ENCODE measurements at regions not wholly inside any gene's neighbourhood (a gene's known extent, or its start where the extent isn't known, plus 50 kb on each side); places are given as distances from the start of the nearest gene placed in this dataset.

- ATAC-seq = peak; percentile 53
- no TSS peak for BruUV-seq (replicated peaks)
- no peak for FAIRE-seq
- Histone ChIP-seq H3K4me3 (no peak overlapping the region), H3K4me2 (ENCODE audit: control insufficient read depth, insufficient read depth) (no peak overlapping the region), H3K9me3 (replicated peaks; ENCODE audit: control insufficient read depth, insufficient read depth, low read length) (peaks cover 2% of the 10 kb centered on the region; the same call in 1 of the 3 replicates), H4K20me1 (ENCODE audit: control insufficient read depth, insufficient read depth) (no peaks in the 10 kb centered on the region), H3K36me3 (ENCODE audit: control insufficient read depth in 2 of 2, insufficient read depth in 2 of 2, low read length in 1 of 2) (no peaks in the 10 kb centered on the region), H3K9ac (ENCODE audit: control insufficient read depth, insufficient read depth, low read length) (no peak overlapping the region), H3K79me2 (ENCODE audit: control insufficient read depth, insufficient read depth, low read length) (no peaks in the 10 kb centered on the region), H3K27ac (ENCODE audit: control insufficient read depth, insufficient read depth) (no peak overlapping the region), H3K4me1 (ENCODE audit: control insufficient read depth, insufficient read depth, low read length) (no peaks in the 10 kb centered on the region), H2AFZ (ENCODE audit: control insufficient read depth, low read depth, low read length) (no peak overlapping the region), H3K27me3 (replicated peaks in 1 of 2; ENCODE audit: control insufficient read depth in 2 of 2, insufficient read depth in 2 of 2, low read length in 1 of 2) (no peaks in the 10 kb centered on the region)
- RAD21 ChIA-PET (ENCODE audit: unreplicated experiment) = interaction anchor here (1.4 to 1.5 kb wide), 2 partner anchors 19 to 54 kb away, joined by 3 read pairs; no protein-coding TSS in a partner anchor
- no peak for DNase-seq (ENCODE audit: low read depth, low spot score)
- 0% methylated on average over 2 of the region's 2 CpGs for WGBS (ENCODE audit: insufficient coverage, insufficient replicate concordance, low lambda C conversion rate, missing lambda C conversion rate)
- POLR2A ChIA-PET = interaction anchor here (0.6 to 1.3 kb wide), 2 partner anchors 139 to 1184 kb away, joined by 3 to 4 read pairs; no protein-coding TSS in a partner anchor
- intact Hi-C loops (cut with micrococcal nuclease; ENCODE audit: unreplicated experiment) (no loop called here), in situ Hi-C loops (cut with MboI) (no loop called here)
- no peak for TF ChIP-seq CHD1 (IDR thresholded peaks at IDR 0.05; ENCODE audit: low read depth, low read length)
- peak; percentile 87 for TF ChIP-seq PKNOX1 (IDR thresholded peaks at IDR 0.05)
- no peak for TF ChIP-seq DPF2 (IDR thresholded peaks at IDR 0.05)
- no peak for TF ChIP-seq ZNF217 (IDR thresholded peaks at IDR 0.05)
- peak; percentile 75 for TF ChIP-seq PBX3 (IDR thresholded peaks at IDR 0.05; ENCODE audit: insufficient replicate concordance, low read depth, low read length)
- no peak for TF ChIP-seq CHD4 (IDR thresholded peaks at IDR 0.05)
- SMC1A ChIA-PET (ENCODE audit: uncharacterized antibody, unreplicated experiment) = interaction anchor here (0.9 to 1.9 kb wide), 5 partner anchors 11 to 112 kb away, joined by 3 to 5 read pairs (median 3); no protein-coding TSS in a partner anchor
- CTCF ChIA-PET = interaction anchor here (1.0 to 2.0 kb wide), 3 partner anchors 19 to 62 kb away, joined by 3 to 5 read pairs (median 3); no protein-coding TSS in a partner anchor
These were observed 82.8 kb upstream of the CAMK2D start for GRCh38 chr4:113844369-113844768.
